GM21825 (cell line): ENCODE measurements at regions not wholly inside any gene's neighbourhood (a gene's known extent, or its start where the extent isn't known, plus 50 kb on each side); places are given as distances from the start of the nearest gene placed in this dataset.
"Not testable (repeated sequence)": the region's sequence is repeated elsewhere in the genome, so short reads cannot be mapped to it uniquely, and the experiment has no call there.

Experiments
- ATAC-seq: cut with Tn5 transposase; IDR thresholded peaks from one replicate; pipeline ENCODE4 v1.9.1; 2021; ENCODE audit warnings: mild to moderate bottlenecking, moderate library complexity; ENCODE audit not compliant: unreplicated experiment

DNA sequence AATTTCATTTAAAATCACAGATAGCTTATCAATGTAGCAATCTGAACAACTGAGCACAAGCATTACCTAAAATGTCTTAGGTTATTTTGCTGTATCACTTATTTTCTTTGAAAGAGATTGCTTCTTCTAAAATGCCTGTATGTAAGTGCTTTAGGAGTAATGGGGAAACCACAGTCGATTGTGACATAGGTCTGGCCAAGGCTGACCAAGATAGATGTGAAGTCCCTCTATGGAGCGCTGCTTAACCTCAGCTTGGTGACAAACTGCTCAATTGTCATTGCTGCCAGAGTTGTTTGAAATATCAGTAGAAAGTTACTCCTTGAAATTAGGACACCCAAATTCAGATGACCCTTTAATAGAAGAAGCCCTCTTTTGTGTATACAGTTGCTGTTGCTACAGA lies 401.9 kb upstream of the NDST4 start:
- peak; percentile 21 for ATAC-seq

DNA sequence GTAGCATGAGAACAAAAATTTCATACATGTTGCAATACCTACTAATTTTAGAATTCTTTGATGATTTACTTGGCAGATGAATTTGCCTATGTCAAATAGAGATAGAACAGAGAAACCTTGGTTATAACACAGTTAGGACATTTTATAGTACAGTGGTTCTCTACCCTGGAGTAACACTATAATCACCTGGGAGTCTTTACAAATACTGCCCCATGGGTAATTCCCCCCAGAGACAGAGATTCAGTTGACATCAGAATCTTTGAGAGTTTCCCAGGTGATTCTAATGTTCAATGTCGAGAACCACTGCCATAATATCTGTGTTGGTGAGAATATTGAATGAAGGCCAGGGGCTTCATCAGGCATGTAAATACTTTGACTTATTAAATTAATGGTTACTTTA lies 401.3 kb upstream of the NDST4 start:
- no peak for ATAC-seq

DNA sequence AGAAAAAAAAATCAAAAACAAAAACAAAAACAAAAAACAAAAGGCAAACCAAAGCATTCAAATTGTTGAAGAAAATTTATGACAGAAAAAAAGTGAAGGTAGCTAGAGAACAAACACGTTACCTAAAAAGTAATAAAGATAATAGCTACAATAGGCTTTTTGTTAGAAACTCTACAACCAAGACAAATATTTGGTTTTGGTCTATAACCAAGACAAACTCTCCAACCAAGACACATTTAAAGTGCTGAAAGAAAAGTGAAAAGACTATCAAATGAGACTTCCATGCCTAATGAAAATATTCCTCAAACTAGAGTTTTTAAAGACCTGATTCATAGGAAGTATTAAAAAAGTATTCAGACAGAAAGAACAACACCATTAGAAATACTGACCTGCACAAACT lies 391.9 kb upstream of the NDST4 start:
- ATAC-seq, result no peak

DNA sequence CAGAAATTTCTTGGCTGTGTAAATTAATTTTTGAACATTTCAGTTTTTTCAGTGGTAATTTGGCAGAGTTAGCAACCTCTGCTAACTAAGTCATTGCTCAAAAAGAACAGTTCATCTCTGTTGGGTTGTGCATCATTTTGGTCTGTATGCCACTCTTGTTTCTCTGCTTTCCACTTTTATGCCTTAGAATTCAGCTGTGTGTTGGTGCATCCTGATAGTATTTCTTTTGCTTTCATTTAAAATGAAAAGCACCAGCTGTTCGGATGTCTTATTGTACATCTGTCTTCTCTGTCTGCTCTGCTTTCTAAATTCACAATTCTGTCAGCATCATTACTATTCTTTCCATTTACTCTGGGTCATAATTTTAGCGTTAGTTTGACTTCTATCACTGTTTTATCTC lies 388.2 kb upstream of the NDST4 start:
- no peak for ATAC-seq

DNA sequence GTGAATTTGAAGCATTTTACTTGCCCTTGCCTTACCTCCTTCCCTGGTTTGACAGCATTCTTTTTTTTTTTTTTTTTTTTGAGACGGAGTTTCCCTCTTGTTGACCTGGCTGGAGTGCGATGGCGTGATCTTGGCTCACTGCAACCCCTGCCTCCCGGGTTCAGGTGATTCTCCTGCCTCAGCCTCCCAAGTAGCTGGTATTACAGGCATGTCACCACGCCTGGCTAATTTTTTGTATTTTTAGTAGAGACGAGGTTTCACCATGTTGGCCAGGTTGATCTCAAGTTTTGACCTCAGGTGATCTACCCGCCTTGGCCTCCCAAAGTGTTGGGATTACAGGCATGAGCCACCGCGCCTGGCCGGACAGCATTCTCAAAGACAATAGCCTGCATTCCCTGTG lies 380.4 kb upstream of the NDST4 start:
- not testable (repeated sequence) for ATAC-seq

DNA sequence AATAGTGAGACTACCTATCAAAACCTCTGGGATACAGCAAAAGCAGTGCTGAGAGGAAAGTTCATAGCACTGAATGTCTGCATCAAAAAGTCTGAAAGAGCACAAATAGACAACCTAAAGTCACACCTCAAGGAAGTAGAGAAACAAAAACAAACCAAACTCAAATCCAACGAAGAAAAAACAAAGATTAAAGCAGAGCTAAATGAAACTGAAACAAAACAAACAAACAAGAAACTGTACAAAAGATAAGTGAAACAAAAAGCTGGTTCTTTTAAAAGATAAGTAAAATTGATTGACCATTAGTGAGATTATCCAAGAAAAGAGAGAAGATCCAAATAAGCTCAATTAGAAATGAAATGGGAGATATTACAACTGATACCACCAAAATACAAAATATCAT lies 378.3 kb upstream of the NDST4 start:
- no peak for ATAC-seq

DNA sequence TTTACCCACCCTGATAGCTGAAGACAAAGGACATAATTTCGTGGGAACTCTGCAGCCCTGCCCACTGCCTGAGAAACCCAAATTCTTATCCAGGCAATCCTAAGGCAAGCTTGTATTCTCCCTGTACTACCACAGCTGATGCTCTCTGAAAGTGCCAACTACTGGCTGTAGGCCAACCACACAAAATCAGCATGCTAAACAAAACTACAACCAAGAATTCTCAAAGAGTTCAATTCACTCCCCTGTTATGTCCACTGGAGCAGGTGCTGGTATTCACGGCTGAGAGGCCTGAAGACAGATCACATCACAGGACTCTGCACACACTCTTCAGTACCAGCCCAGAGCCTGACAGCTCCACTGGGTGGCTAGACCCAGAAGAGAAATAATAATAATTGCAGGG lies 375.9 kb upstream of the NDST4 start:
- ATAC-seq, result no peak

DNA sequence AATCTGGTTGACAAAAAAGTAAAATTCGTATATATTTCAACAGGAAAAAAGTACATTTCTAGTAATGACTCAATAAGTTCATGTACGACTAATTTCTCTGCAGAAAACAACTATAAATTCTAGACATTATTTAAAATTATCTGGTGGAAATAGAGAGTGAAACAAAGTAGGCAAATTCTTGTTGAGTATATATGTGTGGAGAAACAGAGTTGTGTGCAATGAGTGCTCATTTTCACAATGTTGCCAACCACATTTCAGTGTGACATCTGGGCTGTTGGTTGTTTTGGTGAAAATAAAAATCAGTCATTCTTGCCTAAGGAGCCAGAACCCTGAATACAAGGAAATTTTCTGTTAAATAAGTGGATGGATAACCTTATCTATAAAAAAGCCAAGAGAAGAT lies 372.0 kb upstream of the NDST4 start:
- ATAC-seq, result no peak

DNA sequence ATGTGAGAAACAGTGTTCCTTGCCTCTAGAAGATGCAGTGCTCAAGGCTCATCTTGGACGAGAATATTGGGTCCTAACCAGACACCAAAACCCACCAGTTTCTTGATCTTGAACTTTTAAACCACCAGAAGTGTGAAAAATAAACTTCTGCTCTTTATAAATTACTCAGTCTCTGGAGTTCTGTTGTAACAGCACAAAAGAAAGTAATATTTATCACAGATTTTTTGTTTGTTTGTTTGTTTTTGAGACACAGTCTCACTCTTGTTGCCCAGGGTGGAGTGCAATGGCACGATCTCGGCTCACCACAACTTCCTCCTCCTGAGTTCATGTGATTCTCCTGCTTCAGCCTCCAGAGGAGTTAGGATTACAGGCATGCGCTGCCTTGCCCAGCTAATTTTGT lies 371.1 kb upstream of the NDST4 start:
- no peak for ATAC-seq

DNA sequence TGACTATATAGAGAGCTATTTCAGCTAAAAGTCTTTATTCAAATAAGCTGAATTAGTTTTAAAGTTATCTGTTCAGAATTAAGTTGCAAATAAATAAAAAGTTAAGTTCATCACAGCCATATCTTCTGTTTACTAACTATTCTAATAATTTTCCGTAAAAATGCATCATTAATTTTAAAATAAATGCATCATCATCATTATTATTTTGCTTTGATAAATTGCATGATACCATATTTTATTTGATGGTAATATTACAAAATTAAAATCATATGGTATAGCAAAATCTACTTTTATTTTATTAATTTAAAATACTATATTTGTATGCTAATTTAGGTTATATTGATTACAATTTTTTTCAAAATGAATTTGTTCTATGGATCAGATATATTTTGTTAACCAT lies 357.3 kb upstream of the NDST4 start:
- ATAC-seq, result no peak

DNA sequence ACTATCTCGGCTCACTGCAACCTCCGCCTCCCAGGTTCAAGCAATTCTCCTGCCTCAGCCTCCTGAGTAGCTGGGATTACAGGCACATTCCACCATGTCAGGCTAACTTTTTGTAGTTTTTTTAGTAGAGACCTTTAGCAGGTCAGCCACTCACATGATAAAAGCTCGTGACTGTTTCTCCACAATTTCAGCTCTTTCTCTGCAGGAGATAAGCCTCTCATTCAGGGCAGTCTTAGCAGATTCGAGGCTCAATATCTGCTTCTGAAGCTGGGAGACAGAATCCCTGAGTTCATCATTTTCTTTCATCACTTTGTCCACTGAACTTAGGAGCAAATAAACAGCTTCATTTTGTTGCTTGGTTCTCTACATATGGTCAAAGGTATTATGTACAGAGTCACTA lies 345.9 kb upstream of the NDST4 start:
- not testable (repeated sequence) for ATAC-seq

DNA sequence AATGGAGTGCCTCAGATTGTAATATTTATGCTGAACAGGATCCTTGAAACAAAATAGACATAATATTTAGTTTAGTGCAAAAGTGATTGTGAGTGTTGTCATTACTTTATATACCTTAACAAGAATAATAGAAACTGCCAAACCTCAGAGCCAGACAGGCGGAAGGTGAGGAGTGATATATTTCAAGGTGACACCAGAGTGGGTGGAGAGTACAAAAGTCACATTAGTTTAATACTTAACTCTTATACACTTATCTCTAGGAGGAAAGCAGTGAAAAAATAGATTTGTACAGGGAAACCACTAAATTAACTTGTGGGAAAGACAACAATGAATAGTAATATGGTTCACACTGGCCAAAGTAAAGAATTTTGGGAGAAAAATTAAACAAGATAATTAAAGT lies 342.8 kb upstream of the NDST4 start:
- ATAC-seq, result no peak

DNA sequence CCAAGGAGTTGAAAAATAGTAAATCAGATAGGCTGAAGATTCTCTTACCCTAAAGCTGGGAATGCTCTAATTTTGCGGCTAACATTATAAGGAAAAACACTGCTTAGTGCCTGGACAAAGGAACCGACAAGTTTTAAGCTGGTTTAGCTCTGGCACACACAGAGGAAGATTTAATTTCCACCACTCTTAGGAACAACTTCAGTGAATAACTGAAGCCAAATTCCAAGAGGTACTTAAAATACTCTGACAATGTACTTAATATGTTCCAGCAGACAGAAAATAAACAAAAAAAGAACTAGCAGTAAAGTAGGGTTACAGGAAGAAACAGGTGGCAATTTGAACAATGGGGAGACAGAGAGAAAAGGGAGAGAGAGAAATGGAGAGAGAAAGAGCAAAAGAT lies 340.8 kb upstream of the NDST4 start:
- no peak for ATAC-seq

DNA sequence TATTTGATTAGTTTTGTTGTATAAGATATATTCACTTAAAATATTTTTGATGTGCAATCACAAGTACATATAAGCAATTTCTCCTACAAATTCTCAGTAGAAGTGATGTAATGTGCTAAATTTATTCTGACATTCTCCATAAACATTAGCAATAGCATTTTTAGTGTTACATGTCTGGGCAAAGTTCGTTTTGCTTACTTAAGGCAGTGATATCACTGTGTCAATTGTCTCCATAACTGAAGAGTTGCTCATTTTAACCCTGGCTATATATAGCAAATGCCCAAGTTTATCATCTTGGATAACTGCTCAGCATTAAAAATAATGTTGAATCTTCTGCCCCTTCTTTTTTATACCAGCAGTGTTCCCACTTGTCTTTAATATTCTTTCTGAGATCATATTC lies 340.0 kb upstream of the NDST4 start:
- ATAC-seq, result no peak

DNA sequence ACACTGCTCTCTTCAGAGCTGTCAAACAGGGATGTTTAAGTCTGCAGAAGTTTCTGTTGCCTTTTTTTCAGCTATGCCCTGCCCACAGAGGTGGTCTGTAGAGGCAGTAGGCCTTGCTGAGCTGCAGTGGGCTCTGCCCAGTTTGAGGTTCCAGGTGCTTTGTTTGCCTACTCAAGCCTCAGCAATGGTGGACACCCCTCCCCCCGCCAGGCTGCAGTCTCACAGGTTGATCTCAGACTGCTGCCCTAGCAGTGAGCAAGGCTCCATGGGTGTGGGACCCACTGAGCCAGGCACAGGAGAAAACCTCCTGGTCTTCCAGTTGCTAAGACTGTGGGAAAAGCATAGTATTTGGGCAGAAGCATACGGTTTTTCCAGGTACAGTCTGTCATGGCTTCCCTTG lies 338.8 kb upstream of the NDST4 start:
- ATAC-seq, result not testable (repeated sequence)

DNA sequence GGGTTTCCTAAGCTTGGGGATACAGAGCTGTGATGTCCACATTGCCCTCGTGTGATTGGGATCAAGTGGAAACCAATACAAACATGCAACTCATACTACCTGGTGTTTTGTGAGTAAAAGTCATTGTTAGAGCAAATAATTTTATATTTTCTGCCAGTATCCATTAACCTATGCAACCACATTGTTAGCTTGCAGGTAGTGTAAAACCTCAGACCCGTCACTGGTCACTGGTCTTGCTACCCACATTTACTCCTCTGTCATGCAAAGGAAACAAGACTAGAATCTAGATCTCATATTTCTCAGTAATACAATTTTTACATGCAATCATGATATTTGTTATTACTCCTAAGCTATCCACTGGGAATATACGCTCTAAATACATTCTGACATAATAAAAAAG lies 324.3 kb upstream of the NDST4 start:
- ATAC-seq, result no peak

DNA sequence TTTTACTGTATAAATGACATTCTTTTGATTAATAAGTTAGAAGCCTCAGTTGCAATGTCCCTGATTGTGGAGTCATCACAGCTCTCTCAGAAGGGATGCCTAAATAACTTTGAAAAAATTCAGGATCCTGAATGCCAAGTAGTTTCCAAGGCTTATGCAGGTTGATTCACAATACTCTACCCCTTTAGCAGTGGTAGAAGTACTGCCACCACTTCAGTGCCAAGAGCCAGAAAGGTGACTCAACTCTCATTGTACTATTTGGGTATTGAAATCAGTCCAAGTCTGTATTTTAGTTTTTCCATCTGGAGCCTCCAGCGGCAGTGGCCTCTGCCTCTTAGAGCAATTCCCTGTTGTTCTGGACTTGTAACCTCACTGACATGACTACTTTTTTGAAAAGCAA lies 320.1 kb upstream of the NDST4 start:
- no peak for ATAC-seq

DNA sequence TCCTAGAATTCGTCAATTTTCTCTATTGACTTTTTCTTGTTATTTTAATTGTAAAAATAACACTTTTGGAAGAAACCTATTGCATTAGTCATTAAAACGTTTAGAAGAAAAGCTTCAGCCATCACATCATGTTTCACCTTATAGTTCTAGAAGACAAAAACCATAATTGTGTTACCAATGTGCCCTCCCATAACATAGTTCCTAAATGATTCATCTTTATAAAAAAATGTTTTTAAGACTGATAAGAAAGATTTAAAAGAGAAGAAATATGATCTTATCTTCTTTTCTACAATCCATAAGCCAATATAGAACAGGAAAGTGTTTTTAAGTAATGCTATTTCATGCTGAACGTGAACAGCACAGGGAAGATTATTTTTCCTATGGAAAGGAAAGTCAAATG lies 316.6 kb upstream of the NDST4 start:
- no peak for ATAC-seq

DNA sequence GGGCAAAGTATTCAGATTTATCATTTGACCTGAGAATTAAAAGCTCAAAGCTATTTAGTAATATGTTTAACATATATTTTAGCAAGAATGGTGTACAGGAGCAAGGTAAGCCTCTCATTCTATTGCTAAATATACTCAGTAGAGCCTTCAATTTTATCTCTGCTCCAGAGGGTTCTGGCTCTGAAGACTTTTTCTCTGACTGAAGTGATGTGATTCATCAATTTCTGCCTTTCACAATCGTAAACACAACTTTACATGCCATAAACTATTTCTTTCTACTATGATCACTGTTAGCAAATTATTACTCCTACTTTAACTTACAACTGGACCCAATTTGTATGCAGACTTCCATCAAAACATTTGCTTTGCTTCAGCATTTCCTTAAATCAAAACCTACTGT lies 315.0 kb upstream of the NDST4 start:
- ATAC-seq, result no peak

DNA sequence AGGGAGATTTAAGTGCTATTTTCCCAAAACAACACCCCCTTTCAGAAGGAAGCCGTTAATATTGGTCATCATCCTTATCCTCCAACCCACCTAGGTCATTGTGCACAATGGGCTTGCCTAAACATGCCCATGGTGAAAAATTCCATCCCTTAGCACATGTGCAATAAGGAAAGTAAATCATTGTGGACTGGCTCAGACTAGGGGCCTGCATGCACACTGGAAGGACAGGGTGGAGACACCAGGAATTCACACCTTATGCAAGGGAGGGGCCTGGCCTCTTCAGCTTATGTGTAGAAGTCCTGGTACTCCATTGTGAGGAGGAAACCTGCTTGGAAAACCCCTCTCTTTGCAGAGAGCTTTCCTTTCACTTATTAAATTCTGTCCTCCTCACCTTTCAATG lies 311.4 kb upstream of the NDST4 start:
- no peak for ATAC-seq

DNA sequence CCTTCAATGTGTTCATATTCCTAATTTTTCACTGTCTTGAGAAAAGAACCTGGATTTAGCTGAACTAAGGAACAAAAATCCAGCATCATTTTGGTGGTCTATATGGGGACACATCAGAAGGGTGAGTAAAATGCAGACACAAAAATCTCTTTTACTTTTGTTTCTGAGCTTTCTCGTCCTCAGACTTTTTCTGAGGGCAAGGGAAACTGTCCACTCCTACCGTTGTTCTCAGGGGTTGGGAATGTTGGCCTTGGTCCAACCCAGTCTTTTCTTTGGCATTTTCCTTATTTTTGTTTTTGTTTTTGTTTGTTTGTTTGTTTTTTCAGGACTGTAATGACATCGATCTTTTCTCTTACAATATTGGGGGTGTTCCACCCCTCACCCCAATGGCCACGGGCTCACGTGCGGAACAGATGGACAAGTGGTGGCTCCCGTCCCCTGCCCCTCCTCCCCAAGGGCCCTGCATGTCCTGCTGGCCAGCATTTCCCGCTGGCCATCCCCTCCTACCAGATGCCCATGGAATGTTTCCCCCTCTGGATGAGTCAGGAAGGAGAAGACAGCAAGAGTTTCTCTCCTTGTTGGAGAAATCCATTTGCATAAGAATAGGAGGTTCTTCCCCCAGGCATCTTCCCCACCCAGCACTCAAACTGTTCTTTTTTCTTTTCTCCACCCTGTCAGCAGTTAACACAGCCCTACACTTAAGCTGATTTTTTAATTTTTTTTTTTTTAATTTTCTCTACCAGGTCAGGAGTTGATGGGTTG lies 305.4 kb upstream of the NDST4 start:
- no peak for ATAC-seq

DNA sequence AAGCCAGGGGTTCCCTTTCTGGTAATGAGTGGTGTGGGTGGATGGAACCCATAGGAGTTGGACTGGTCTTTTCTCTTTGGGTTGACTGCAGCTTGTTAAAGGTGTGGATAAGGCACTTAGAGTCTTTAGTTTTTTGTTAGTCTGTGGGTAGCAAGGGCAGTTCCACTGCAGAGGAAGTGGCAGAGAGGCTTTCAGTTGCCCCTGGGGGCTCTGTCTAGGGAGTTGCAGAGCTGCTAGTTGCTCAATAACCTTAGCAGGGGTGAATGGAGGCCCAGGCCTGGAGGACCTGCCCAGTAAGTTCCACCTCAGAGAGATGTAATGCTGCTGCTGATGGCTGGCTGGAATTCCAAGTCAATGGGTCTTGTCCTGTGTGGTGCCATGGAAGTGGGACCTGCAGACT lies 282.6 kb upstream of the NDST4 start:
- no peak for ATAC-seq

DNA sequence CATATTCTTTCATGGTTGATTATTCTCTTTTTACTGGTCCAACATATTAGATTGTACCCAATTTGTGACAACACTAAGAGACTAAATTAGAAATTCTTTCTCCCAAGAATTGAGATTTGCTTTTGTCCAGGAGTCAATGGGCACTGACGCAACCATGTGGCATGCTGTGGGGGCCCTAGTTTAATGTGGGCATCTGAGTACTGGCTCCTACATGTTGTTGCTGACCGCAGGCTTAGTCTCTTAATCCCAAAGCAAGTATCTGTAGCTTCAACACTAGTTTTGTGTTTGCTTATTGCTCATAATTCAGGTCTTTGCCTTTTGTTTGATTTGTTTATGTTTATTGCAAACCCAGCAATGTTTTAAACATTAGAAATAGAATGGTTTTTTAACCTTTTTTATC lies 263.4 kb upstream of the NDST4 start:
- no peak for ATAC-seq
